ENCODE measurements at regions not wholly inside any gene's neighbourhood (a gene's known extent, or its start where the extent isn't known, plus 50 kb on each side); places are given as distances from the start of the nearest gene placed in this dataset.

DNA sequence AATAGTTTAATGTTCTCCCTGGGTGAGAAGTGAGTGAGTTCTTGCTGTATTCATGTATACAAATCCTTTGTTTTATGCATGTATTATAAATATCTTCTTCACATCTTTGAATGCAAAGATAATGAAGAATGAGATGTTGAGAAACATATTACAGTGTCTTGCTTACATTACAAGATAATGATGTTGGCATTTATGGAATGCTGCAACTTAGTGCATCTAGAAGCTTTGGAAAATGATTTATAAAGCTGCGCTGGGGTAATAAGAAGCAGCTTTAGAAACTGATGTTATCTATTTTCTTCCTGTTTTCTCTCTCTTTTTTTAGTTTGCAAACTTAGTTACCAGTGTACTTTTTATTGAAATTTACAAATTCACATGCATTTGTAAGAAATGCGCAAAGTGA, 673.4 kb downstream of the KCTD16 start:
- no peak overlapping the region for H3K4me3 ChIP-seq (ENCODE audit: low read depth, low read length)
- TF ChIP-seq, protein P1, sequence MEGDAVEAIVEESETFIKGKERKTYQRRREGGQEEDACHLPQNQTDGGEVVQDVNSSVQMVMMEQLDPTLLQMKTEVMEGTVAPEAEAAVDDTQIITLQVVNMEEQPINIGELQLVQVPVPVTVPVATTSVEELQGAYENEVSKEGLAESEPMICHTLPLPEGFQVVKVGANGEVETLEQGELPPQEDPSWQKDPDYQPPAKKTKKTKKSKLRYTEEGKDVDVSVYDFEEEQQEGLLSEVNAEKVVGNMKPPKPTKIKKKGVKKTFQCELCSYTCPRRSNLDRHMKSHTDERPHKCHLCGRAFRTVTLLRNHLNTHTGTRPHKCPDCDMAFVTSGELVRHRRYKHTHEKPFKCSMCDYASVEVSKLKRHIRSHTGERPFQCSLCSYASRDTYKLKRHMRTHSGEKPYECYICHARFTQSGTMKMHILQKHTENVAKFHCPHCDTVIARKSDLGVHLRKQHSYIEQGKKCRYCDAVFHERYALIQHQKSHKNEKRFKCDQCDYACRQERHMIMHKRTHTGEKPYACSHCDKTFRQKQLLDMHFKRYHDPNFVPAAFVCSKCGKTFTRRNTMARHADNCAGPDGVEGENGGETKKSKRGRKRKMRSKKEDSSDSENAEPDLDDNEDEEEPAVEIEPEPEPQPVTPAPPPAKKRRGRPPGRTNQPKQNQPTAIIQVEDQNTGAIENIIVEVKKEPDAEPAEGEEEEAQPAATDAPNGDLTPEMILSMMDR (IDR thresholded peaks at IDR 0.05; ENCODE audit: borderline replicate concordance, insufficient read depth, low read depth, low read length) = no peak

DNA sequence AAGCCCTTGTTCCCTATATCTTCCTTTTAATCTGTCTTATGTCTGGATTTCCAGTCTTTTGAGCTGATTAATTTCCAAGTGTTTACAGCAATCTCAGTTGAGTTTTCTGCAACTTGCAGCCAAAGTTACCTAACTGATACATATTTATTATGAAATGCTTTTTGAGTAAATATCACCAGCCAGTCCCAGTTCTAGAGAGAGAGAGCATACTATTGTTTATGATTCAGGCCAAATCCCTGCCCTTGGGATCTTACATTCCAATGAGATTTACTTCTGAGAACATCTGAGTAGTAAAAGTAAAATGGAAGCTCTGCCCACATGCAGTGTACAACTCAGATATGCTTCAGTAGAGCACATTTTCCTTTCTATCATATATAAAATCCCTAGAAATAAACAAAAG, 661.7 kb downstream of the KCTD16 start:
- H3K4me3 ChIP-seq (ENCODE audit: low read depth, low read length) = no peak overlapping the region
- TF ChIP-seq, protein P1 (IDR thresholded peaks at IDR 0.05; ENCODE audit: borderline replicate concordance, insufficient read depth, low read depth, low read length) = no peak

DNA sequence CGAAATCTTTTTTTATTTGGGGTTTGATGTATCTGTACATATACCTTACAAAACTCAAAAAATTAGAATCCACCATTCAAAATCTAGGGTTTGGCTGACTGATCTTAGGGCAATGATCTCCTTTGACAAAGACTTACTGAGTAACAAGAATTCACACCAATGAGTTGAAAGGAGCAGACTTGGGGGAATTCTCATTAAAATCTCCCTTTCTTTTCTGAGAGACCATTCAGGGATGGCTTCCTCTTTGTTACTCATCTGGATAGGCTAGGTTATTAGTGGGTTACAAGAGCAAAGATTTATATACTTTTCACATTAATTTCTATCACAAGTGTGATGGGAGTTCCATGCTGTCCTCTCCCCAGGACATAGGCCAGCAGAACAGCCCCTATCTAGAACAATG, 661.0 kb downstream of the KCTD16 start:
- no peak overlapping the region for H3K4me3 ChIP-seq (ENCODE audit: low read depth, low read length)
- TF ChIP-seq, protein P1 (IDR thresholded peaks at IDR 0.05; ENCODE audit: borderline replicate concordance, insufficient read depth, low read depth, low read length) = no peak

DNA sequence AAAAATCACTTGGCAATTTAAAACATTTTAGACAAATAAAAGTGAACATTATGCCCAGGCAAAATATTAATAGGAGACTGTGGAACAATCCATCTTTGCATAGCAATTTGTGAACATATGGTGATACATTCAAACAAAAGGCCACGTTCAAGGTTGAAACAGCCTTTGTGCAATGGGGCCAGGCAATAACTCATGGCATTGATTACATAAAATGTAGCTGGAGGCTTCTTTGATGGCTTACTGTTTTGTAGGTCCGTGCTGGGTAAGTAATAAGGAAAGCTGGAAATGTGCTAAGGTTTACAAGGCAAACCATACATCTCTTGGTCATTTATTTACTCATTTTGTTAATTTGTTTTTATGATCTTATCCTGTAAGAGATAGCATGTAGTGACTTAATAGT, 651.8 kb downstream of the KCTD16 start:
- TF ChIP-seq, protein P1 (IDR thresholded peaks at IDR 0.05; ENCODE audit: borderline replicate concordance, insufficient read depth, low read depth, low read length) = no peak
- no peak overlapping the region for H3K4me3 ChIP-seq (ENCODE audit: low read depth, low read length)

DNA sequence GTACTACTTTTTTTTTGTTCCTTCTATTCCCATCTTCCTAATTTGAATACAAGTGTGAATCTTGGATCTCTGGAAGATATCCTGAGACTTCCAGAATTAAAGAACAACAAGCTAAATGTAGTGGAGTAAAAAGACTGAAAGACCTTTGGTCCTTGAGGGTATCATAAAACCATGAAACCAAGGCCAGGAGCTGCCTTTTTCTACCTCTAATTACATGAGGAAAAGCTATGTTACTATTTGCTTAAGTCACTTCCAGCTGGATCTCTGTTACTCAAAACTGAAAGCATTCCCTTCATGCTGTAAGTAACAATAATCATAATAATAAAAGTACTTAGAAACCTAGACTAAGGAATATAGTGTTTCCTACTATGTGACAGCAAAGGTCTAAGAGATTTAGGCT, 649.6 kb downstream of the KCTD16 start:
- TF ChIP-seq, protein P1 (IDR thresholded peaks at IDR 0.05; ENCODE audit: borderline replicate concordance, insufficient read depth, low read depth, low read length) = no peak
- no peak overlapping the region for H3K4me3 ChIP-seq (ENCODE audit: low read depth, low read length)

DNA sequence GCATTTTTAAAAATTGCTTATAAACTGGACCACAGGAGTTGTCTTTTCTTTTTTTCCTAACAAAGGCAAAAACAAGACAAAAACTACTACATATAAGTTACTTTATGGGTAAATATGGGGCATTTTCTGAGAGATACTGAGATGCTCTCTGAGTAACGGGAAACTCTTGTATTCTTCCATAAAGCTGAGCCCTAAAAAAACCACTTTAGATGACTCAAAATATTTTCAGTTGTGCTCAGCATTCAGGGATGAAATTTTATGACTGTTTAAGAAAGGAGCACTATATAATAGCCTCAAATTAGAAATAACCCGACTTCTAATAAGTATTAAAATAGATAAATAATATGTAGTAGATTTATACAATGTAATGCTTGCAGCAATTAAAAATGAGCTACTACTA, 644.5 kb downstream of the KCTD16 start:
- no peak overlapping the region for H3K4me3 ChIP-seq (ENCODE audit: low read depth, low read length)
- TF ChIP-seq, protein P1 (IDR thresholded peaks at IDR 0.05; ENCODE audit: borderline replicate concordance, insufficient read depth, low read depth, low read length) = no peak

DNA sequence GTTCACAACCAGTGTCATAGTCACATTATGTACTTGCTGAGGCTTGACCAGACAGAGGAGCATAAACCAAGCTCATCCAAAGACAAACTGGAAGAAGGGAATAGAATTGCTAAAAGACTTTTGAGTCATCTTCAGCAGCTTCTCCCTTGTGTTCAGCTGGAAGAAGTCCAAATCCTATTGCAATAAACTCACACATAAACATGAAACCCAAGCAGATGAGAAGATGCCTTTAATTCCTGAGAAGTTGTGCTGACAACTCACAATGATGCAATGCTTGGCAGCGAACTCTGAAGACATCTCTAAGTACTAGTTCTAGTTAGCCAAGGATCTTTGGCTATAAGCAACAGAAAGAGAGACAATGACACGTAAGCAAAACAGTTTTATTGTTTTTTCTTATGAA, 642.1 kb downstream of the KCTD16 start:
- TF ChIP-seq, protein P1 (IDR thresholded peaks at IDR 0.05; ENCODE audit: borderline replicate concordance, insufficient read depth, low read depth, low read length) = no peak
- no peak overlapping the region for H3K4me3 ChIP-seq (ENCODE audit: low read depth, low read length)

All from GM12875 (cell line).